ENCODE measurements at regions not wholly inside any gene's neighbourhood (a gene's known extent, or its start where the extent isn't known, plus 50 kb on each side); places are given as distances from the start of the nearest gene placed in this dataset.

GRCh38 chr18:1053331-1054315 lies 149.0 kb downstream of the ADCYAP1 start:
- no peak overlapping the region for H3K4me3 ChIP-seq
- ATAC-seq (no peak), DNase-seq (no peak)
- H3K4me1 ChIP-seq (ENCODE audit: low read depth): no peaks in the 10 kb centered on the region
- intact Hi-C loops (cut with DNase I, micrococcal nuclease): no loop called here
- no peaks in the 10 kb centered on the region for H3K36me3 ChIP-seq (ENCODE audit: low read depth)
- H3K9me3 ChIP-seq: peaks cover 30% of the 10 kb centered on the region
- TF ChIP-seq CTCF (IDR thresholded peaks at IDR 0.05): no peak

- ATAC-seq (no peak), DNase-seq (no peak)
- H3K4me1 ChIP-seq (ENCODE audit: low read depth): no peaks in the 10 kb centered on the region
- no peak overlapping the region for H3K4me3 ChIP-seq
- H3K9me3 ChIP-seq: peaks cover 37% of the 10 kb centered on the region
- no peak for TF ChIP-seq CTCF (IDR thresholded peaks at IDR 0.05)
- no peaks in the 10 kb centered on the region for H3K36me3 ChIP-seq (ENCODE audit: low read depth)
- intact Hi-C loops (cut with DNase I, micrococcal nuclease): no loop called here
Observed at GRCh38 chr18:1056404-1056803, 151.7 kb downstream of the ADCYAP1 start.

- intact Hi-C loops (cut with DNase I, micrococcal nuclease): no loop called here
- DNase-seq (no peak), ATAC-seq (no peak)
- H3K4me1 ChIP-seq (ENCODE audit: low read depth): no peaks in the 10 kb centered on the region
- TF ChIP-seq CTCF (IDR thresholded peaks at IDR 0.05): no peak
- no peak overlapping the region for H3K4me3 ChIP-seq
- no peaks in the 10 kb centered on the region for H3K36me3 ChIP-seq (ENCODE audit: low read depth)
- peaks cover 42% of the 10 kb centered on the region for H3K9me3 ChIP-seq
Observed at GRCh38 chr18:1057367-1057766, 152.7 kb downstream of the ADCYAP1 start.

GRCh38 chr18:1062588-1062987 lies 157.9 kb downstream of the ADCYAP1 start:
- ATAC-seq: no peak
- Histone ChIP-seq H3K36me3 (ENCODE audit: low read depth) (no peaks in the 10 kb centered on the region), H3K4me1 (ENCODE audit: low read depth) (no peaks in the 10 kb centered on the region), H3K9me3 (peaks cover 38% of the 10 kb centered on the region), H3K4me3 (no peak overlapping the region)
- intact Hi-C loops (cut with DNase I, micrococcal nuclease): no loop called here
- no peak for DNase-seq
- no peak for TF ChIP-seq CTCF (IDR thresholded peaks at IDR 0.05)

GRCh38 chr18:1075322-1075721 lies 170.7 kb downstream of the ADCYAP1 start:
- intact Hi-C loops (cut with DNase I, micrococcal nuclease): no loop called here
- Histone ChIP-seq H3K36me3 (ENCODE audit: low read depth) (no peaks in the 10 kb centered on the region), H3K4me3 (no peak overlapping the region), H3K9me3 (peaks cover 15% of the 10 kb centered on the region), H3K4me1 (ENCODE audit: low read depth) (no peaks in the 10 kb centered on the region)
- ATAC-seq (no peak), DNase-seq (no peak)
- no peak for TF ChIP-seq CTCF (IDR thresholded peaks at IDR 0.05)

Measured in mucosa of descending colon (tissue), 3 donors.